Caco-2 (cell line): ENCODE measurements at regions not wholly inside any gene's neighbourhood (a gene's known extent, or its start where the extent isn't known, plus 50 kb on each side); places are given as distances from the start of the nearest gene placed in this dataset.
"Not testable (repeated sequence)": the region's sequence is repeated elsewhere in the genome, so short reads cannot be mapped to it uniquely, and the experiment has no call there.

Experiments used
- BruUV-seq: library from RNA; stranded (reverse); fragments of 400-500 nt; replicated peaks from 2 replicates; lab custom pipeline; 2021; lab: Mats Ljungman, UMichigan
- CTCF ChIA-PET: fragments of 300-600 bp; sonication (Branson Sonifier 250); formaldehyde crosslinking; loops from one replicate; lab custom pipeline; 2022; ENCODE audit warnings: antibody characterized with exemption; lab: Charles Lee
- POLR2A ChIA-PET: fragments of 300-600 bp; sonication (Branson Sonifier 250); formaldehyde crosslinking; loops from one replicate; lab custom pipeline; 2022; ENCODE audit warnings: antibody characterized with exemption; lab: Charles Lee
- DNase-seq, 2 experiments: peaks; one replicate each; pipeline versions ENCODE4 v3.0.0 to v3.0.0-alpha.2; 2020 to 2022
- H3K27me3 ChIP-seq: replicated peaks from 2 replicates; pipeline ENCODE4 v1.6.0; 2011; ENCODE audit warnings: low read length; ENCODE audit not compliant: control insufficient read depth, insufficient read depth
- H3K36me3 ChIP-seq: 2 replicates; pipeline ENCODE4 v1.5.1; 2011; ENCODE audit warnings: low read length; ENCODE audit not compliant: control insufficient read depth, insufficient read depth
- H3K4me1 ChIP-seq: fragments of 250-450 bp; sonication (Bioruptor Pico); 2 replicates; pipeline ENCODE4 v1.5.1; 2020; ENCODE audit warnings: mild to moderate bottlenecking
- H3K4me3 ChIP-seq: 2 replicates; pipeline ENCODE4 v1.5.1; 2011; ENCODE audit warnings: low read depth, mild to moderate bottlenecking, control low read depth, low read length
- H3K9me3 ChIP-seq: fragments of 250-450 bp; sonication (Bioruptor Pico); 2 replicates; pipeline ENCODE4 v1.5.1; 2020; ENCODE audit warnings: mild to moderate bottlenecking, moderate library complexity
- H3K27ac Mint-ChIP-seq: one replicate; pipeline ENCODE4 v1.8.0; 2022; ENCODE audit warnings: mixed read lengths; ENCODE audit not compliant: unreplicated experiment
- H3K27me3 Mint-ChIP-seq: one replicate; pipeline ENCODE4 v1.8.0; 2022; ENCODE audit warnings: mixed read lengths; ENCODE audit not compliant: insufficient read depth, unreplicated experiment
- H3K36me3 Mint-ChIP-seq: one replicate; pipeline ENCODE4 v1.8.0; 2022; ENCODE audit warnings: mild to moderate bottlenecking, mixed read lengths; ENCODE audit not compliant: insufficient read depth, unreplicated experiment
- H3K4me1 Mint-ChIP-seq: one replicate; pipeline ENCODE4 v1.8.0; 2022; ENCODE audit warnings: low read depth, mixed read lengths; ENCODE audit not compliant: unreplicated experiment
- H3K4me3 Mint-ChIP-seq: one replicate; pipeline ENCODE4 v1.8.0; 2022; ENCODE audit warnings: mild to moderate bottlenecking, moderate library complexity, mixed read lengths; ENCODE audit not compliant: unreplicated experiment
- H3K9me3 Mint-ChIP-seq: one replicate; pipeline ENCODE4 v1.8.0; 2022; ENCODE audit warnings: mixed read lengths; ENCODE audit not compliant: unreplicated experiment
- CTCF ChIP-seq, 2 experiments: fragments of 200-600 bp in 1 of 2; IDR thresholded peaks; 1 replicate in 1 of 2; 2 replicates in 1 of 2; pipeline versions ENCODE4 v1.5.1 to v1.8.0; 2011 to 2022; ENCODE audit warnings: antibody characterized with exemption in 1 of 2, control low read depth in 1 of 2, inconsistent platforms in 1 of 2, low read depth in 1 of 2, low read length in 1 of 2, mild to moderate bottlenecking in 1 of 2, moderate library complexity in 1 of 2; ENCODE audit not compliant: insufficient read depth in 1 of 2, severe bottlenecking in 1 of 2, unreplicated experiment in 1 of 2
- intact Hi-C: fragments of 100-400 bp; cut with micrococcal nuclease; formaldehyde crosslinking; loops from one replicate; pipeline ENCODE4 v1.10.0; 2022; ENCODE audit not compliant: unreplicated experiment

GRCh38 chr14:85856430-85856829, 326.5 kb downstream of the FLRT2 start:
- H3K4me3 ChIP-seq = no peak overlapping the region
- no peaks in the 10 kb centered on the region for H3K27me3 ChIP-seq
- Mint-ChIP-seq H3K9me3 (no peaks in the 10 kb centered on the region), H3K27me3 (peaks cover 5% of the 10 kb centered on the region), H3K27ac (no peak overlapping the region), H3K4me1 (no peaks in the 10 kb centered on the region), H3K4me3 (no peak overlapping the region), H3K36me3 (no peaks in the 10 kb centered on the region)
- intact Hi-C loops = no loop called here
- no peaks in the 10 kb centered on the region for H3K9me3 ChIP-seq
- H3K36me3 ChIP-seq = no peaks in the 10 kb centered on the region
- POLR2A ChIA-PET = no interaction called here
- no peak for TF ChIP-seq CTCF (IDR thresholded peaks at IDR 0.05; ENCODE audit: insufficient read depth in 1 of 2, low read depth in 1 of 2, low read length in 1 of 2, severe bottlenecking in 1 of 2, unreplicated experiment in 1 of 2)
- CTCF ChIA-PET = no interaction called here
- DNase-seq = no peak
- no TSS peak for BruUV-seq
- H3K4me1 ChIP-seq = no peaks in the 10 kb centered on the region

GRCh38 chr14:85853996-85854526, 324.1 kb downstream of the FLRT2 start:
- Histone ChIP-seq H3K27me3 (no peaks in the 10 kb centered on the region), H3K36me3 (no peaks in the 10 kb centered on the region), H3K9me3 (no peaks in the 10 kb centered on the region), H3K4me3 (no peak overlapping the region), H3K4me1 (no peaks in the 10 kb centered on the region)
- ChIA-PET POLR2A (no interaction called here), CTCF (no interaction called here)
- no TSS peak for BruUV-seq
- Mint-ChIP-seq H3K27ac (no peak overlapping the region), H3K4me3 (no peak overlapping the region), H3K9me3 (no peaks in the 10 kb centered on the region), H3K4me1 (no peaks in the 10 kb centered on the region), H3K27me3 (peaks cover 5% of the 10 kb centered on the region), H3K36me3 (no peaks in the 10 kb centered on the region)
- intact Hi-C loops = no loop called here
- DNase-seq = no peak
- TF ChIP-seq CTCF (IDR thresholded peaks at IDR 0.05; ENCODE audit: insufficient read depth in 1 of 2, low read depth in 1 of 2, low read length in 1 of 2, severe bottlenecking in 1 of 2, unreplicated experiment in 1 of 2) = no peak

GRCh38 chr14:85852906-85853305, 323.0 kb downstream of the FLRT2 start:
- no peak for DNase-seq
- H3K9me3 Mint-ChIP-seq = no peaks in the 10 kb centered on the region
- CTCF ChIA-PET = no interaction called here
- H3K4me3 Mint-ChIP-seq = no peak overlapping the region
- H3K27me3 ChIP-seq = no peaks in the 10 kb centered on the region
- no peak overlapping the region for H3K27ac Mint-ChIP-seq
- TF ChIP-seq CTCF (IDR thresholded peaks at IDR 0.05; ENCODE audit: insufficient read depth in 1 of 2, low read depth in 1 of 2, low read length in 1 of 2, severe bottlenecking in 1 of 2, unreplicated experiment in 1 of 2) = no peak
- no peaks in the 10 kb centered on the region for H3K9me3 ChIP-seq
- BruUV-seq = no TSS peak
- no peaks in the 10 kb centered on the region for H3K4me1 ChIP-seq
- intact Hi-C loops = no loop called here
- peaks cover 2% of the 10 kb centered on the region for H3K27me3 Mint-ChIP-seq
- H3K4me3 ChIP-seq = no peak overlapping the region
- H3K4me1 Mint-ChIP-seq = no peaks in the 10 kb centered on the region
- no peaks in the 10 kb centered on the region for H3K36me3 ChIP-seq
- no peaks in the 10 kb centered on the region for H3K36me3 Mint-ChIP-seq
- POLR2A ChIA-PET = no interaction called here

GRCh38 chr14:85852123-85852522, 322.2 kb downstream of the FLRT2 start:
- not testable (repeated sequence) for DNase-seq, H3K4me3 Mint-ChIP-seq

GRCh38 chr14:85830549-85830948, 300.6 kb downstream of the FLRT2 start:
- H3K4me3 ChIP-seq, DNase-seq, H3K27me3 Mint-ChIP-seq, H3K4me1 ChIP-seq, intact Hi-C loops, H3K9me3 ChIP-seq, H3K36me3 Mint-ChIP-seq, H3K9me3 Mint-ChIP-seq, H3K4me1 Mint-ChIP-seq, H3K27ac Mint-ChIP-seq, POLR2A ChIA-PET, H3K36me3 ChIP-seq, H3K4me3 Mint-ChIP-seq, H3K27me3 ChIP-seq, BruUV-seq, CTCF ChIA-PET: not testable (repeated sequence)

More at GRCh38 chr14:85852123-85852522, 322.2 kb downstream of the FLRT2 start:
- H3K36me3 ChIP-seq, H3K4me3 ChIP-seq, BruUV-seq, H3K9me3 Mint-ChIP-seq, CTCF ChIA-PET, H3K27me3 ChIP-seq, POLR2A ChIA-PET, H3K9me3 ChIP-seq, H3K36me3 Mint-ChIP-seq, intact Hi-C loops, H3K4me1 Mint-ChIP-seq, H3K4me1 ChIP-seq, H3K27ac Mint-ChIP-seq, H3K27me3 Mint-ChIP-seq: not testable (repeated sequence)
